HCT116 (cell line): ENCODE measurements at regions not wholly inside any gene's neighbourhood (a gene's known extent, or its start where the extent isn't known, plus 50 kb on each side); places are given as distances from the start of the nearest gene placed in this dataset.

Experiments
- ATAC-seq: fragments of 200-7000 bp; cut with Tn5 transposase; 2 replicates; pipeline ENCODE4 v1.9.1; 2020; ENCODE audit warnings: mild to moderate bottlenecking, moderate library complexity
- BruUV-seq: library from RNA; stranded (reverse); fragments of 400-500 nt; replicated peaks from 2 replicates; lab custom pipeline; 2021; lab: Mats Ljungman, UMichigan
- CTCF ChIA-PET: fragments of 300-600 bp; sonication (Branson Sonifier 250); formaldehyde crosslinking; loops from one replicate; lab custom pipeline; 2021; ENCODE audit warnings: antibody characterized with exemption; lab: Charles Lee
- POLR2A ChIA-PET: fragments of 300-600, 350-600 bp; sonication (Branson Sonifier 250); formaldehyde crosslinking; loops from one replicate; lab custom pipeline; 2021; ENCODE audit warnings: antibody characterized with exemption; lab: Charles Lee
- RAD21 ChIA-PET, 2 experiments: fragments of 300-600 bp; sonication (Branson Sonifier 250); formaldehyde crosslinking; loops; one replicate each; lab custom pipeline; 2023; ENCODE audit warnings: low total read pairs in 2 of 2; ENCODE audit not compliant: uncharacterized antibody in 2 of 2, unreplicated experiment in 2 of 2, low non-redundant PET in 1 of 2; lab: Charles Lee
- DNase-seq: peaks from one replicate; pipeline ENCODE4 v3.0.0-alpha.2; 2010; ENCODE audit warnings: low read depth, low spot score
- H2AFZ ChIP-seq: fragments of 200-600 bp; shearing (Covaris generic), sonication (generic); 2 replicates; pipeline ENCODE4 v1.6.1; 2017; ENCODE audit warnings: low read depth, mixed run types, mixed read lengths, antibody characterized with exemption, low read length; ENCODE audit not compliant: poor library complexity, severe bottlenecking
- H3K27ac ChIP-seq: 2 replicates; pipeline ENCODE4 v1.5.1; 2012; ENCODE audit warnings: low read depth, low read length
- H3K27me3 ChIP-seq: fragments of 200-600 bp; sonication (generic); 2 replicates; pipeline ENCODE4 v1.6.1; 2016; ENCODE audit warnings: mixed run types, low read length, mixed read lengths; ENCODE audit not compliant: insufficient read depth
- H3K36me3 ChIP-seq, 2 experiments: fragments of 200-500 bp in 1 of 2; fragments of 200-600 bp in 1 of 2; sonication (Bioruptor generic) in 1 of 2; sonication (generic) in 1 of 2; 2 replicates each; pipeline versions ENCODE4 v1.5.1 to v1.6.1; 2014 to 2016; ENCODE audit warnings: low read length in 2 of 2, inconsistent platforms in 1 of 2, mixed read lengths in 1 of 2, mixed run types in 1 of 2; ENCODE audit not compliant: insufficient read depth in 2 of 2, control insufficient read depth in 1 of 2
- H3K4me1 ChIP-seq, 2 experiments: fragments of 200-600 bp in 1 of 2; sonication (generic) in 1 of 2; 2 replicates each; pipeline versions ENCODE4 v1.5.1 to v1.6.1; 2012 to 2017; ENCODE audit warnings: low read length in 2 of 2, inconsistent platforms in 1 of 2, mild to moderate bottlenecking in 1 of 2, mixed read lengths in 1 of 2, mixed run types in 1 of 2, moderate library complexity in 1 of 2; ENCODE audit not compliant: insufficient read depth in 2 of 2, control insufficient read depth in 1 of 2
- H3K4me2 ChIP-seq: fragments of 200-600 bp; sonication (generic); 2 replicates; pipeline ENCODE4 v1.6.1; 2017; ENCODE audit warnings: mixed run types, low read length, mixed read lengths
- H3K4me3 ChIP-seq, 2 experiments: fragments of 200-600 bp in 1 of 2; sonication (generic) in 1 of 2; replicated peaks in 1 of 2; 2 replicates each; pipeline ENCODE4 v1.5.1; 2011 to 2016; ENCODE audit warnings: low read length in 2 of 2, control low read depth in 1 of 2, low read depth in 1 of 2, mild to moderate bottlenecking in 1 of 2, mixed read lengths in 1 of 2, mixed run types in 1 of 2
- H3K79me2 ChIP-seq: fragments of 200-600 bp; sonication (generic); 2 replicates; pipeline ENCODE4 v1.6.1; 2017; ENCODE audit warnings: mild to moderate bottlenecking, mixed run types, low read length, moderate library complexity, mixed read lengths; ENCODE audit not compliant: insufficient read depth
- H3K9ac ChIP-seq: fragments of 200-600 bp; sonication (generic); 2 replicates; pipeline ENCODE4 v1.6.1; 2016; ENCODE audit warnings: low read length, mixed read lengths
- H3K9me2 ChIP-seq: fragments of 200-600 bp; sonication (generic), shearing (Covaris generic); 2 replicates; pipeline ENCODE4 v1.6.1; 2017; ENCODE audit warnings: mixed run types, mild to moderate bottlenecking, moderate library complexity; ENCODE audit not compliant: insufficient read depth
- H3K9me3 ChIP-seq, 2 experiments: fragments of 200-500 bp in 1 of 2; fragments of 200-600 bp in 1 of 2; sonication (Bioruptor generic) in 1 of 2; sonication (generic) in 1 of 2; 2 replicates each; pipeline ENCODE4 v1.6.1; 2014 to 2017; ENCODE audit warnings: low read length in 2 of 2, mixed read lengths in 2 of 2, inconsistent platforms in 1 of 2, low read depth in 1 of 2, mild to moderate bottlenecking in 1 of 2, mixed run types in 1 of 2, moderate library complexity in 1 of 2; ENCODE audit not compliant: control insufficient read depth in 1 of 2, insufficient read depth in 1 of 2
- H4K20me1 ChIP-seq: fragments of 200-600 bp; sonication (generic), shearing (Covaris generic); 2 replicates; pipeline ENCODE4 v1.6.1; 2017; ENCODE audit warnings: mixed run types, mild to moderate bottlenecking, moderate library complexity; ENCODE audit not compliant: insufficient read depth
- CBX3 ChIP-seq: IDR thresholded peaks from 2 replicates; pipeline ENCODE4 v1.6.1; 2012; ENCODE audit warnings: low read depth
- CTCF ChIP-seq, 3 experiments: fragments of 200-600 bp in 1 of 3; sonication (generic) in 1 of 3; IDR thresholded peaks in 2 of 3; conservative IDR thresholded peaks in 1 of 3; 2 replicates each; pipeline ENCODE4 v1.5.1; 2012 to 2017; ENCODE audit warnings: low read depth in 2 of 3, low read length in 2 of 3, antibody characterized with exemption in 1 of 3, borderline replicate concordance in 1 of 3, control low read depth in 1 of 3, mild to moderate bottlenecking in 1 of 3, mixed read lengths in 1 of 3, mixed run types in 1 of 3, moderate library complexity in 1 of 3; ENCODE audit not compliant: insufficient read depth in 1 of 3
- RAD21 ChIP-seq: IDR thresholded peaks from 2 replicates; pipeline ENCODE4 v1.6.1; 2012; ENCODE audit warnings: low read depth, mild to moderate bottlenecking
- REST ChIP-seq: IDR thresholded peaks from 2 replicates; pipeline ENCODE4 v1.6.1; 2012; ENCODE audit warnings: low read depth
- SRF ChIP-seq: IDR thresholded peaks from 2 replicates; pipeline ENCODE4 v1.6.1; 2012; ENCODE audit warnings: low read depth
- TCF7L2 ChIP-seq: IDR thresholded peaks from 2 replicates; pipeline ENCODE4 v1.7.0; 2011; ENCODE audit warnings: borderline replicate concordance, inconsistent platforms; ENCODE audit not compliant: insufficient read depth, insufficient read length; ENCODE audit errors: extremely low read depth
- ZBTB33 ChIP-seq: IDR thresholded peaks from 2 replicates; pipeline ENCODE4 v1.6.1; 2011; ENCODE audit warnings: mild to moderate bottlenecking, low read length, moderate library complexity; ENCODE audit not compliant: insufficient replicate concordance; ENCODE audit errors: extremely low read depth
- intact Hi-C: fragments of 100-400 bp; cut with micrococcal nuclease; formaldehyde crosslinking; loops from 2 replicates; pipeline ENCODE4 v1.10.0; 2022

GRCh38 chr2:176415937-176416499, 146.8 kb downstream of the MTX2 start:
- no peak overlapping the region for H3K4me2 ChIP-seq
- POLR2A ChIA-PET: no interaction called here

More at GRCh38 chr2:176415937-176416499, 146.8 kb downstream of the MTX2 start:
- H3K27ac ChIP-seq: no peak overlapping the region
- H3K79me2 ChIP-seq: no peaks in the 10 kb centered on the region
- H3K4me3 ChIP-seq: no peak overlapping the region
- TF ChIP-seq ZBTB33: no peak
- no peak for TF ChIP-seq SRF
- TF ChIP-seq CBX3: no peak
- no peak for TF ChIP-seq RAD21
- TF ChIP-seq CTCF (IDR thresholded peaks at IDR 0.05 in 2 of 3, conservative IDR thresholded peaks at IDR 0.05 in 1 of 3; ENCODE audit: borderline replicate concordance in 1 of 3, insufficient read depth in 1 of 3, low read depth in 2 of 3, low read length in 2 of 3): no peak
- TF ChIP-seq REST: no peak
- no peak for TF ChIP-seq TCF7L2
- H3K9me2 ChIP-seq: no peaks in the 10 kb centered on the region
- DNase-seq: no peak
- ChIA-PET CTCF (no interaction called here), RAD21 (no interaction called here)
- peaks cover 0 to 6% of the 10 kb centered on the region in 2 experiments; a peak in 1 of 4 replicates for H3K4me1 ChIP-seq
- H3K27me3 ChIP-seq: no peaks in the 10 kb centered on the region; the same call in 1 of the 2 replicates
- H2AFZ ChIP-seq: no peak overlapping the region
- no peaks in the 10 kb centered on the region for H3K36me3 ChIP-seq
- BruUV-seq: no TSS peak
- no peak for ATAC-seq
- no peak overlapping the region for H3K9ac ChIP-seq
- no peaks in the 10 kb centered on the region for H3K9me3 ChIP-seq
- no peaks in the 10 kb centered on the region for H4K20me1 ChIP-seq
- intact Hi-C loops: no loop called here
